WERI-Rb-1 (cell line): ENCODE measurements at regions not wholly inside any gene's neighbourhood (a gene's known extent, or its start where the extent isn't known, plus 50 kb on each side); places are given as distances from the start of the nearest gene placed in this dataset.

ENCODE experiments used
- DNase-seq: peaks from one replicate; pipeline ENCODE4 v3.0.0-alpha.2; 2020
- H3K27ac ChIP-seq: fragments of 250-450 bp; sonication (Bioruptor Pico); 2 replicates; pipeline ENCODE4 v1.5.1; 2020; ENCODE audit warnings: mild to moderate bottlenecking, moderate library complexity
- H3K27me3 ChIP-seq: fragments of 250-450 bp; sonication (Bioruptor Pico); 2 replicates; pipeline ENCODE4 v1.5.1; 2021; ENCODE audit warnings: mild to moderate bottlenecking, low read depth, moderate library complexity; ENCODE audit not compliant: insufficient read depth, severe bottlenecking
- H3K36me3 ChIP-seq: fragments of 250-450 bp; sonication (Bioruptor Pico); 2 replicates; pipeline ENCODE4 v1.5.1; 2020; ENCODE audit warnings: mild to moderate bottlenecking, moderate library complexity
- H3K4me3 ChIP-seq: 2 replicates; pipeline ENCODE4 v1.5.1; 2011; ENCODE audit warnings: low read depth, mild to moderate bottlenecking, control low read depth, low read length
- H3K9me3 ChIP-seq: fragments of 250-450 bp; sonication (Bioruptor Pico); 2 replicates; pipeline ENCODE4 v1.5.1; 2021; ENCODE audit warnings: mild to moderate bottlenecking, moderate library complexity; ENCODE audit not compliant: severe bottlenecking
- CTCF ChIP-seq: IDR thresholded peaks from 2 replicates; pipeline ENCODE4 v1.5.1; 2011; ENCODE audit warnings: low read depth, mild to moderate bottlenecking, control low read depth, inconsistent platforms, low read length

DNA sequence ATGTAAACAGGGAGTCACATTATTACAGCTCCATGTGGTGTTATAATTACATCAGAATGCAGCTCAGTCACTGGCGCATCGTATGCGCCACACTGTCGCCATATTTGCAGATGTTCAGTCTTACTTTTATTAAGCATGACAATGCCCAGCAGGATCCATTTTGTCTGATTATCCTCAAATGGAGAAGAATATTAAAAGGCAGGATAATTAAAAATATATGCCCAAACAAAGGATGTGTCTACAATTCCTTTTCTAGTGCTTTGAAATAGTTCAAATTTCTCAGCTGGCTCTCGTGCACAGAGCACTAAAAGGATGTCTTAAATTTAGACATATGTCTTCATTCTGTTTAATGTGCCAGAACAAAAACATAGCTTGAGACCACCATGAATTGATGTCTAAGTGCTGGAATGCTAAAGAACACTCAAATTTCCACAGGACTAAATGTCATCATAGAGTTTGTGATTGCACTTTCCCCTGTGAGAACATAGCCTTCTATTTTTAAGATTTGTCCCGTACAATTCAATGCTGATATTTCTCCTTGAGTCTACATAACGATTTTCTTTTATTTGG is 168.0 kb downstream of the DKK1 start:
- Histone ChIP-seq H3K36me3 (no peaks in the 10 kb centered on the region), H3K27me3 (no peaks in the 10 kb centered on the region), H3K4me3 (no peak overlapping the region), H3K27ac (no peak overlapping the region), H3K9me3 (no peaks in the 10 kb centered on the region)
- no peak for TF ChIP-seq CTCF
- DNase-seq: no peak

GRCh38 chr10:52483587-52483986 is 169.5 kb downstream of the DKK1 start:
- Histone ChIP-seq H3K36me3 (no peaks in the 10 kb centered on the region), H3K27ac (no peak overlapping the region), H3K27me3 (no peaks in the 10 kb centered on the region), H3K9me3 (no peaks in the 10 kb centered on the region), H3K4me3 (no peak overlapping the region)
- DNase-seq: no peak
- no peak for TF ChIP-seq CTCF

DNA sequence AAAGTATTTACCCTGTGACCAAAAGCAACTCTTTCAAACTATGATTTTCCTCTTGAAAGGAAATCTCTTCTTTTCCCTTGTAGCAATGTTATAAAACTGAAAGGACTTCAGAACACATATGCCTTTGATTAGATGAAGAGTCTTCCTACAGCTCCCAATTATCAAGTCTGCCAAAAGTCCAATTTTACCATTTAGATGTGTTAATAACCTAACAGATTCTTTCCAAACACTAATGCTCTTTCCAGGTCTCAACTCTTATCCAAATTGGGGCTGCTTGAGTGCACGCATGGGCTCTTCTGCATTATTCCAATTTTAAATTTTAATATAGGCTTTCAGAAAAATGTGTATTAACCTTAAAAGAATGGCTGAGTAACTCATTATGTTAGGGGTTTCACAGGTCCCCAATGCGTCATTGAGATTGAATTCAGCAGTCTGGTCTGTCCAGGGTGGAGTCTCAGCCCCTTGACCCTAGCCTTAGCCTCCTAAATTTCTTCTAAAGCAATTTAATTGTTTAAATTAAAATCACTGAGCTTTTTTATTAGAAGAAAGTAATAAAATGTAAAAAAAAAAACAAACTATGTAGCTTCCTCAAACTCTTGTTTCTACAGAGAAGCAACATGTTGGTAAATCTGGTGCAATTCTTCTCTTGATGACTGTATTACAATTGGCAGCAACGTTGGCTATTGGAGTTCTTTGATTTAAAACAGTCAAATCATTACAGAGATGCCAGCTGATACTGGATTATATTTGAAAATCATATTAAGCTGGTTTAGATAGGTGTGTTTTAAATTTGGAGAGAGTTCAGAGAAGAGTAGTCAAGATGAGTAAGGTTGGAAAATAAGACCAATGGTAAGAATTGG is 170.4 kb downstream of the DKK1 start:
- H3K27me3 ChIP-seq: no peaks in the 10 kb centered on the region
- no peak for DNase-seq
- H3K36me3 ChIP-seq: no peaks in the 10 kb centered on the region
- H3K9me3 ChIP-seq: no peaks in the 10 kb centered on the region
- no peak for TF ChIP-seq CTCF
- H3K4me3 ChIP-seq: no peak overlapping the region
- H3K27ac ChIP-seq: no peak overlapping the region

DNA sequence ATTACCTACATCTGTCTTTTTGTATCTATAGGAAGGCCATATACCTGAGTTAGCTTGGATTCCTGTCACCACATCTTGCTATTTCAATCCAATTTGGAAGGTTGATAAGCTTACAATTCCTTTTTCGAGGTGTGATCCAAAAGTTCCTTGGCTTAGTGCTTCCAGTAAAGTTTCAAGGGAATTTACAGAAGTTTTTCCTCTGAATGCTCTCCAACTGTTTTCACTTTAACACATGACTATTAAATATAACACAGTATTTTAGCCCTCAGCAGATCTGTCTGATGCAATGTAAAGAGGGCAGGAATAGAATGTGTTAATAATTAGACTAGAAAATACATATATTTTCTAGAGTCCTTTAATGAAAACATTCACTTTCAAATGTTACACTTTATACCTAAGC is 171.4 kb downstream of the DKK1 start:
- Histone ChIP-seq H3K27ac (no peak overlapping the region), H3K36me3 (no peaks in the 10 kb centered on the region), H3K4me3 (no peak overlapping the region), H3K9me3 (no peaks in the 10 kb centered on the region), H3K27me3 (no peaks in the 10 kb centered on the region)
- DNase-seq: no peak
- TF ChIP-seq CTCF: no peak

DNA sequence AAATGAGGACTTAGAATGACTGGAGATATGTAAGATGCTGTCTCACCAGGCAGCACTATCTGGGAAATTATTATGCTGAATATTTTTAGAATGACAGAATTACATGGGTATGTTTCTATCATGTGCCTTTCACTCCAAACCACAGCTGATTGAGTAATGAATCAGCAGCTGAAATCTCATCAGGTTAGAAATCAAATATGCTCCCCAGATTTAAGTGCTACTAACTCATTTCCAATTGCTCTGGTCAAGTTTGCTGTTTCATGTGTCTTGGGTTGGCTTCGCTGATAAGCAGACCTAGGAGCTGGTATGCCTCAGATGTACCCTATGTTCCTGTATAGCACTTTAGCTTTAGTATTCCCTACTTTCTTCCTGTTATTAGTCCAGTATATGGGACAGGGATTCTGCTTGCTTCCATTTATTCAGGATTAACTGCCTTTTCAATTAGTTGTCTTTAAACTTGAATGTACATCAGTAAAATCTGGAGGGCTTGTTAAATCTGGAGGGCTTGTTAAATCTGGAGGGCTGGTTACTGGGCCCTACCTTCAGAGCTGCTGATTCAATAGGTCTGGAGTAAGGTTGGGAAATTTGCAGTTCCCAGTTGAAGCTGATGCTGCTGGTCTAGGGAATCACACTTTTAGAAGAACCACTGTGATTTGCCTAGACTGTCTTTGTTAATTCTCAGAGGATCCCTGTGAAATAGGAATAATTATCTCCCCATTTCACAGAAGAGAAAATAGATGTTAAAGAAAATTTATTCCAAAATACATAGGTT is 172.9 kb downstream of the DKK1 start:
- no peaks in the 10 kb centered on the region for H3K36me3 ChIP-seq
- no peak overlapping the region for H3K27ac ChIP-seq
- H3K27me3 ChIP-seq: no peaks in the 10 kb centered on the region
- DNase-seq: no peak
- no peak overlapping the region for H3K4me3 ChIP-seq
- no peak for TF ChIP-seq CTCF
- H3K9me3 ChIP-seq: no peaks in the 10 kb centered on the region
